HG03039 (cell line): ENCODE measurements at regions not wholly inside any gene's neighbourhood (a gene's known extent, or its start where the extent isn't known, plus 50 kb on each side); places are given as distances from the start of the nearest gene placed in this dataset.

Source experiments
- ATAC-seq: cut with Tn5 transposase; IDR thresholded peaks from one replicate; pipeline ENCODE4 v1.9.1; 2021; ENCODE audit warnings: mild to moderate bottlenecking, moderate library complexity; ENCODE audit not compliant: unreplicated experiment

- no peak for ATAC-seq
Measured at GRCh38 chr4:11271263-11271662, 157.4 kb downstream of the HS3ST1 start.

GRCh38 chr4:11268149-11268548, 160.5 kb downstream of the HS3ST1 start:
- ATAC-seq, result no peak

GRCh38 chr4:11264841-11265240, 163.9 kb downstream of the HS3ST1 start:
- no peak for ATAC-seq

- ATAC-seq, result no peak
Measured at GRCh38 chr4:11264346-11264745, 164.3 kb downstream of the HS3ST1 start.

- no peak for ATAC-seq
Measured at GRCh38 chr4:11263208-11263607, 165.5 kb downstream of the HS3ST1 start.

GRCh38 chr4:11261066-11261850, 167.4 kb downstream of the HS3ST1 start:
- no peak for ATAC-seq

GRCh38 chr4:11259837-11260236, 168.9 kb downstream of the HS3ST1 start:
- no peak for ATAC-seq

- no peak for ATAC-seq
Measured at GRCh38 chr4:11252149-11252548, 176.5 kb downstream of the HS3ST1 start.

- no peak for ATAC-seq
Measured at GRCh38 chr4:11250510-11250909, 178.2 kb downstream of the HS3ST1 start.

GRCh38 chr4:11232015-11232414, 196.7 kb downstream of the HS3ST1 start:
- ATAC-seq, result no peak

GRCh38 chr4:11230866-11231265, 197.8 kb downstream of the HS3ST1 start:
- ATAC-seq, result no peak

GRCh38 chr4:11228530-11228929, 200.2 kb downstream of the HS3ST1 start:
- no peak for ATAC-seq

- no peak for ATAC-seq
Measured at GRCh38 chr4:11223311-11223710, 205.4 kb downstream of the HS3ST1 start.

GRCh38 chr4:11218692-11219091, 210.0 kb downstream of the HS3ST1 start:
- ATAC-seq, result no peak

GRCh38 chr4:11216520-11216919, 212.2 kb downstream of the HS3ST1 start:
- no peak for ATAC-seq

GRCh38 chr4:11214281-11214680, 214.4 kb downstream of the HS3ST1 start:
- ATAC-seq, result no peak

GRCh38 chr4:11209826-11210225, 218.9 kb downstream of the HS3ST1 start:
- no peak for ATAC-seq

- ATAC-seq, result no peak
Measured at GRCh38 chr4:11201256-11201655, 227.4 kb downstream of the HS3ST1 start.

- ATAC-seq, result no peak
Measured at GRCh38 chr4:11198516-11199305, 230.0 kb downstream of the HS3ST1 start.

- no peak for ATAC-seq
Measured at GRCh38 chr4:11197631-11198341, 230.9 kb downstream of the HS3ST1 start.

GRCh38 chr4:11196927-11197522, 231.7 kb downstream of the HS3ST1 start:
- ATAC-seq, result no peak
